GM10248 (cell line): ENCODE measurements at regions not wholly inside any gene's neighbourhood (a gene's known extent, or its start where the extent isn't known, plus 50 kb on each side); places are given as distances from the start of the nearest gene placed in this dataset.

ENCODE experiments used
- CTCF ChIA-PET: fragments of 300-600 bp; sonication (Branson Sonifier 250); formaldehyde crosslinking; extraction: SDS; loops from one replicate; lab custom pipeline; 2021; ENCODE audit warnings: antibody characterized with exemption; lab: Yijun Ruan, JAX
- POLR2A ChIA-PET: fragments of 350-650 bp; sonication (Branson Sonifier 250); formaldehyde crosslinking; extraction: SDS; loops from one replicate; lab custom pipeline; 2020; ENCODE audit warnings: antibody characterized with exemption; lab: Yijun Ruan, JAX
- DNase-seq: peaks from one replicate; pipeline ENCODE4 v3.0.0; 2012; ENCODE audit errors: extremely low spot score
- CTCF ChIP-seq: IDR thresholded peaks from 2 replicates; pipeline ENCODE4 v1.5.1; 2012; ENCODE audit warnings: mild to moderate bottlenecking, low read depth; ENCODE audit errors: extremely low read depth, missing control alignments, control extremely low read depth

GRCh38 chr7:24341691-24342413 is 57.9 kb downstream of the NPY start:
- ChIA-PET POLR2A (no interaction called here), CTCF (interaction anchor here (0.7 to 1.3 kb wide), 3 partner anchors 15 to 397 kb away, joined by 3 to 4 read pairs (median 3); no protein-coding TSS in a partner anchor)
- no peak for TF ChIP-seq CTCF
- no peak for DNase-seq

GRCh38 chr7:24343614-24344013 is 59.6 kb downstream of the NPY start:
- POLR2A ChIA-PET, result no interaction called here
- CTCF ChIA-PET, result interaction anchor here (1.2 kb wide), 1 partner anchor 19 kb away, joined by 3 read pairs; no protein-coding TSS in a partner anchor
- DNase-seq, result no peak
- TF ChIP-seq CTCF, result no peak

- DNase-seq, result no peak
- ChIA-PET CTCF (interaction anchor here (1.4 to 2.6 kb wide), 3 partner anchors 10 to 34 kb away, joined by 3 to 8 read pairs (median 4); no protein-coding TSS in a partner anchor), POLR2A (no interaction called here)
- TF ChIP-seq CTCF, result no peak
These were observed 62.1 kb downstream of the NPY start for GRCh38 chr7:24346129-24346528.

- DNase-seq, result no peak
- ChIA-PET POLR2A (no interaction called here), CTCF (interaction anchor here (0.9 to 2.6 kb wide), 4 partner anchors 10 to 35 kb away, joined by 3 to 8 read pairs (median 4); no protein-coding TSS in a partner anchor)
- no peak for TF ChIP-seq CTCF
These were observed 62.7 kb downstream of the NPY start for GRCh38 chr7:24346716-24347115.

DNA sequence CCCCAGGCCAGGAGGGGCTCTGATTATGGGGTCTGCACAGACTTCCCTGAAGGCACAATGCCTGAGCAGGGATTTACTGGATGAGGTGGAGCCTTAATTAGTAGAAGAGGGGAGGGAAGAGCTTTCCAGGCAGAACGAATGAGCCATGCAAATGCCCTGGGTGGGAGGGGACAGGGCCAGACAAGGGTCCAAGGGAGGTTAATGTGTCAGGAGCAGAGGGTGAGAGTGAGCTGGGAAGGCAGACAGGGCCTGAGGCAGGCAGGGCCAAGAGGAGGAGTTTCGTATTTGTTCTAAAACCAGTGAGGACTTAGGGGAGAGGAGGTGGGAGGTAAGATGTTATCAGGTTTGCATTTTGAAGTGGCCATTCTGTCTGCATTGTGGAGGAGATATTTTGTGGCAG is 65.3 kb downstream of the NPY start:
- ChIA-PET POLR2A (no interaction called here), CTCF (interaction anchor here (1.6 kb wide), 1 partner anchor 10 kb away, joined by 4 read pairs; no protein-coding TSS in a partner anchor)
- no peak for TF ChIP-seq CTCF
- no peak for DNase-seq

DNA sequence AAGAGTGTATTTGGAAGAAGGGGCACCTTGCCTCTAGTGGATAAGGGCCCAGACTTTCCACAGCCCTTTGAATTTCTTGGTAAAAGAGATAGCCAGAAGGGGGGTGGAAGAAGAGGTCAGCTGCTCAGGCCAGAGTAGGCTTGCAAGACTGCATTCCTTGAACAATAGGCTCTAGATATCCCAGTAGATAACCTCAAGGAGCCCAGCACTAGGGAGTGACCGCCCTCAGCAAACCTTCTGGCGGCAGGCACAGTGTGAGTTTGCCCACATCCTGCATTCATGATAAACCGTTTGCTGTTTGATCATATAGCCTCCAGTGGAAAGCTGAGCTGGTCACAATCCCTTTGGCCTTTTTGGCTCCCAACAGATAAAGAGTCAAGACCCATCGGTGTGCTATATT is 70.5 kb downstream of the NPY start:
- no peak for TF ChIP-seq CTCF
- DNase-seq, result no peak
- ChIA-PET CTCF (no interaction called here), POLR2A (no interaction called here)
